HEK293 (cell line): ENCODE measurements at regions not wholly inside any gene's neighbourhood (a gene's known extent, or its start where the extent isn't known, plus 50 kb on each side); places are given as distances from the start of the nearest gene placed in this dataset.

ENCODE experiments used
- CTCF ChIA-PET: fragments of 350-600 bp; formaldehyde crosslinking; extraction: SDS; loops from one replicate; lab custom pipeline; 2021; ENCODE audit warnings: antibody characterized with exemption; lab: Yijun Ruan, JAX
- POLR2A ChIA-PET: fragments of 300-600 bp; formaldehyde crosslinking; extraction: SDS; loops from one replicate; lab custom pipeline; 2020; ENCODE audit warnings: antibody characterized with exemption, inconsistent platforms; lab: Yijun Ruan, JAX
- H3K27ac ChIP-seq: fragments of 200-500 bp; sonication (Bioruptor generic); 2 replicates; pipeline ENCODE4 v1.5.1; 2014; ENCODE audit warnings: low read depth, low read length, control low read depth, inconsistent platforms; ENCODE audit errors: extremely low read depth
- H3K36me3 ChIP-seq, 2 experiments: fragments of 200-500 bp in 1 of 2; sonication (Bioruptor generic) in 1 of 2; 1 replicate in 1 of 2; 2 replicates in 1 of 2; pipeline ENCODE4 v1.5.1; 2014 to 2017; ENCODE audit warnings: inconsistent platforms in 2 of 2, low read length in 2 of 2; ENCODE audit not compliant: control insufficient read depth in 2 of 2, insufficient read depth in 1 of 2
- H3K4me1 ChIP-seq: fragments of 200-500 bp; sonication (Bioruptor generic); 2 replicates; pipeline ENCODE4 v1.5.1; 2014; ENCODE audit warnings: mild to moderate bottlenecking, low read length, inconsistent platforms; ENCODE audit not compliant: control insufficient read depth, insufficient read depth
- H3K4me3 ChIP-seq: 2 replicates; pipeline ENCODE4 v1.5.1; 2011; ENCODE audit warnings: low read depth, mild to moderate bottlenecking, control low read depth, low read length, moderate library complexity
- H3K9me3 ChIP-seq: fragments of 200-500 bp; sonication (Bioruptor generic); 2 replicates; pipeline ENCODE4 v1.5.1; 2014; ENCODE audit warnings: low read depth, low read length, inconsistent platforms; ENCODE audit not compliant: control insufficient read depth, insufficient read depth
- KLF8 ChIP-seq: fragments of 450-650 bp; formaldehyde crosslinking; IDR thresholded peaks from 2 replicates; pipeline ENCODE4 v1.5.1; 2016; ENCODE audit warnings: missing biosample characterization, missing genetic modification characterization
- SETDB1 ChIP-seq: IDR thresholded peaks from one replicate; pipeline ENCODE4 v1.6.1; 2017; ENCODE audit warnings: mild to moderate bottlenecking, low read length, moderate library complexity, mixed read lengths; ENCODE audit not compliant: insufficient read length
- SP3 ChIP-seq: fragments of 450-650 bp; formaldehyde crosslinking; IDR thresholded peaks from 2 replicates; pipeline ENCODE4 v1.5.1; 2016; ENCODE audit warnings: missing biosample characterization, missing genetic modification characterization
- SP7 ChIP-seq: fragments of 450-650 bp; formaldehyde crosslinking; IDR thresholded peaks from 2 replicates; pipeline ENCODE4 v1.5.1; 2016; ENCODE audit warnings: missing biosample characterization, missing genetic modification characterization
- ZFP37 ChIP-seq: fragments of 450-650 bp; formaldehyde crosslinking; IDR thresholded peaks from 2 replicates; pipeline ENCODE4 v1.5.1; 2016; ENCODE audit warnings: missing biosample characterization, missing genetic modification characterization
- ZNF132 ChIP-seq: fragments of 450-650 bp; formaldehyde crosslinking; IDR thresholded peaks from 2 replicates; pipeline ENCODE4 v1.5.1; 2017; ENCODE audit warnings: missing biosample characterization, missing genetic modification characterization, borderline replicate concordance
- ZNF138 ChIP-seq: fragments of 450-650 bp; formaldehyde crosslinking; IDR thresholded peaks from 2 replicates; pipeline ENCODE4 v1.5.1; 2016; ENCODE audit warnings: missing biosample characterization, missing genetic modification characterization, borderline replicate concordance
- ZNF157 ChIP-seq: fragments of 450-650 bp; formaldehyde crosslinking; IDR thresholded peaks from 2 replicates; pipeline ENCODE4 v1.5.1; 2016; ENCODE audit warnings: missing biosample characterization, missing genetic modification characterization
- ZNF175 ChIP-seq: fragments of 450-650 bp; formaldehyde crosslinking; IDR thresholded peaks from 2 replicates; pipeline ENCODE4 v1.5.1; 2016; ENCODE audit warnings: missing biosample characterization, missing genetic modification characterization
- ZNF23 ChIP-seq: fragments of 450-650 bp; formaldehyde crosslinking; IDR thresholded peaks from 2 replicates; pipeline ENCODE4 v1.5.1; 2016; ENCODE audit warnings: missing biosample characterization, missing genetic modification characterization, borderline replicate concordance
- ZNF280C ChIP-seq: fragments of 450-650 bp; formaldehyde crosslinking; IDR thresholded peaks from 2 replicates; pipeline ENCODE4 v1.5.1; 2016; ENCODE audit warnings: missing biosample characterization, missing genetic modification characterization
- ZNF280D ChIP-seq: fragments of 450-650 bp; formaldehyde crosslinking; IDR thresholded peaks from 2 replicates; pipeline ENCODE4 v1.5.1; 2016; ENCODE audit warnings: missing biosample characterization, missing genetic modification characterization
- ZNF544 ChIP-seq: fragments of 450-650 bp; formaldehyde crosslinking; IDR thresholded peaks from 2 replicates; pipeline ENCODE4 v1.5.0; 2017; ENCODE audit warnings: missing biosample characterization, missing genetic modification characterization
- ZNF558 ChIP-seq: fragments of 450-650 bp; formaldehyde crosslinking; IDR thresholded peaks from 2 replicates; pipeline ENCODE4 v1.5.1; 2016; ENCODE audit warnings: missing biosample characterization, missing genetic modification characterization
- ZNF610 ChIP-seq: fragments of 450-650 bp; formaldehyde crosslinking; IDR thresholded peaks from 2 replicates; pipeline ENCODE4 v1.5.1; 2016; ENCODE audit warnings: missing biosample characterization, missing genetic modification characterization, borderline replicate concordance
- ZNF626 ChIP-seq: fragments of 450-650 bp; sonication (Bioruptor Pico); formaldehyde crosslinking; IDR thresholded peaks from 2 replicates; pipeline ENCODE4 v1.5.1; 2018; ENCODE audit warnings: missing biosample characterization, missing genetic modification characterization, inconsistent platforms
- ZNF830 ChIP-seq: fragments of 450-650 bp; IDR thresholded peaks from 2 replicates; pipeline ENCODE4 v1.5.0; 2018; ENCODE audit warnings: missing biosample characterization, missing genetic modification characterization, low read depth, mild to moderate bottlenecking, moderate library complexity
- ZXDB ChIP-seq: fragments of 450-650 bp; formaldehyde crosslinking; IDR thresholded peaks from 2 replicates; pipeline ENCODE4 v1.5.1; 2016; ENCODE audit warnings: missing biosample characterization, missing genetic modification characterization
- TF ChIP-seq, protein P1 (sequence below): fragments of 450-650 bp; IDR thresholded peaks from 2 replicates; pipeline ENCODE4 v1.5.1; 2018; ENCODE audit warnings: missing biosample characterization, missing genetic modification characterization
- TF ChIP-seq, protein P2 (sequence below): fragments of 450-650 bp; formaldehyde crosslinking; conservative IDR thresholded peaks from 2 replicates; pipeline ENCODE4 v1.5.1; 2016; ENCODE audit warnings: low read depth, missing biosample characterization, missing genetic modification characterization

GRCh38 chr6:168905451-168906090, 348.1 kb downstream of the THBS2 start:
- CTCF ChIA-PET = no interaction called here

DNA sequence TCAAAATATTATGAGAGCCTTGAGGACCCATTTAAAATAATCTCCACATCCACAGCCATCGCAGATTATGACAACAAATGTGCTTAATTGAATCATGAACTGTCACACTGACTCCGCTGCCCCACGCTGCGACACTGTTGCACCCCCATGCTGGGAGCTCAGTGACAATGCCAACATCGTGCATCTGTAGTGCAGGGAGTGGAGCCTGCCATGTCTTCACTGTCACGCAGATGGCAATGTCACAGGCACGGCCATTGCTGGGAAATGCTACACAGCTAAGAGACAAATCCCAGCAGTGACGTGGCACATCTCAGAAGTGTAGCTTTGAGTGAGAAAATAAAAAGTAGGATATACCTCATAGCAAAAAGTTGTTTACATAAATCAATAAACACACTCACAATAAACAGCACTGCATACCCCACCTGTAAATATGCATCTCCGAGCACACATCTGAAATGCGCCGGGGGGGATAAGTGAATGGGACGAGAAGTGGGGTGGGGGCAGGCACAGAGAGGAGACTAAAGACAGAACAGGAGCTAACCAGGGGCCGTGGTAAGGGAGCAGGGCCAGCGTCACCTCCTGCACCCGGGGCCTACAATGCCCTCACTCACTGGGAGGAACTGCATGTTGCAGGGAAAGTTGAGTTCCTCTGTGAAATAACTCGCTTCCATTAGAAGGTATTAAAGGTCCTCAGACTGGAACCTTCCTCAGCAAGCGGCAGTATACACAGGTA, 349.9 kb downstream of the THBS2 start:
- CTCF ChIA-PET = interaction anchor here (0.7 kb wide), 1 partner anchor 8 kb away, joined by 3 read pairs; no protein-coding TSS in a partner anchor
- TF ChIP-seq ZXDB (tag by site-specific recombination) (no peak), ZNF280D (no peak), KLF8 (tag by site-specific recombination) (no peak), ZNF157 (tag by site-specific recombination) (no peak), ZNF23 (tag by site-specific recombination) (no peak), ZNF132 (no peak), ZNF280C (tag by site-specific recombination) (no peak), ZNF626 (tag by site-specific recombination) (no peak), ZNF610 (no peak)
- no peaks in the 10 kb centered on the region for H3K36me3 ChIP-seq

More at GRCh38 chr6:168905451-168906090, 348.1 kb downstream of the THBS2 start:
- Histone ChIP-seq H3K4me3 (no peak overlapping the region), H3K4me1 (no peaks in the 10 kb centered on the region), H3K9me3 (no peaks in the 10 kb centered on the region), H3K36me3 (no peaks in the 10 kb centered on the region), H3K27ac (no peak overlapping the region)
- TF ChIP-seq ZNF175 (tag by site-specific recombination) (no peak), ZNF830 (tag by site-specific recombination) (no peak), SP3 (tag by site-specific recombination) (no peak), SETDB1 (peak; percentile 58), ZNF558 (tag by site-specific recombination) (no peak)
- POLR2A ChIA-PET = no interaction called here

DNA sequence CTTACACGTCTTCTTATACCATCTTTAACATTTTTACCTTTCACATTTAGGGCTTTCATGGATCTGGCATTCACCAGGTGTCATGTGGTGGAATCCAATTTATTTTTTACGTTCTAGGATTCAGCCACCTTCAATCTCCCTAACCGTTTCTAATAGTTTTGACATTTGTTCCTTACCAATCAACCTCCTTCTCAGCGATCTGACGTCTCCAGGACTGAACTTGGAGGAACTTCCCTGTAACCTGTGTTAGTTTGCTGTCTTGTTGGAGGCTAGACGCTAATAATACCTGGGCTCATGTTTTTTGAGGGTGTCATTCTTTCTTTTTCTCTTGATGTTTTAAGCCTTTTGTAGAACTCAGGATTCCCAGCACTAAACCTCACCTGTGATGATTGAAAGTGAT, 351.6 kb downstream of the THBS2 start:
- H3K4me3 ChIP-seq = no peak overlapping the region
- no peaks in the 10 kb centered on the region for H3K9me3 ChIP-seq
- CTCF ChIA-PET = no interaction called here
- no peaks in the 10 kb centered on the region for H3K36me3 ChIP-seq
- POLR2A ChIA-PET = no interaction called here
- no peak overlapping the region for H3K27ac ChIP-seq
- no peaks in the 10 kb centered on the region for H3K4me1 ChIP-seq
- TF ChIP-seq, protein P1, sequence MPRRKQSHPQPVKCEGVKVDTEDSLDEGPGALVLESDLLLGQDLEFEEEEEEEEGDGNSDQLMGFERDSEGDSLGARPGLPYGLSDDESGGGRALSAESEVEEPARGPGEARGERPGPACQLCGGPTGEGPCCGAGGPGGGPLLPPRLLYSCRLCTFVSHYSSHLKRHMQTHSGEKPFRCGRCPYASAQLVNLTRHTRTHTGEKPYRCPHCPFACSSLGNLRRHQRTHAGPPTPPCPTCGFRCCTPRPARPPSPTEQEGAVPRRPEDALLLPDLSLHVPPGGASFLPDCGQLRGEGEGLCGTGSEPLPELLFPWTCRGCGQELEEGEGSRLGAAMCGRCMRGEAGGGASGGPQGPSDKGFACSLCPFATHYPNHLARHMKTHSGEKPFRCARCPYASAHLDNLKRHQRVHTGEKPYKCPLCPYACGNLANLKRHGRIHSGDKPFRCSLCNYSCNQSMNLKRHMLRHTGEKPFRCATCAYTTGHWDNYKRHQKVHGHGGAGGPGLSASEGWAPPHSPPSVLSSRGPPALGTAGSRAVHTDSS (tag by site-specific recombination) = no peak
- TF ChIP-seq ZFP37 = no peak
- TF ChIP-seq ZNF138 (tag by site-specific recombination) = no peak
- no peak for TF ChIP-seq SP7 (tag by site-specific recombination)
- TF ChIP-seq ZNF544 (tag by site-specific recombination) = no peak
- TF ChIP-seq, protein P2, sequence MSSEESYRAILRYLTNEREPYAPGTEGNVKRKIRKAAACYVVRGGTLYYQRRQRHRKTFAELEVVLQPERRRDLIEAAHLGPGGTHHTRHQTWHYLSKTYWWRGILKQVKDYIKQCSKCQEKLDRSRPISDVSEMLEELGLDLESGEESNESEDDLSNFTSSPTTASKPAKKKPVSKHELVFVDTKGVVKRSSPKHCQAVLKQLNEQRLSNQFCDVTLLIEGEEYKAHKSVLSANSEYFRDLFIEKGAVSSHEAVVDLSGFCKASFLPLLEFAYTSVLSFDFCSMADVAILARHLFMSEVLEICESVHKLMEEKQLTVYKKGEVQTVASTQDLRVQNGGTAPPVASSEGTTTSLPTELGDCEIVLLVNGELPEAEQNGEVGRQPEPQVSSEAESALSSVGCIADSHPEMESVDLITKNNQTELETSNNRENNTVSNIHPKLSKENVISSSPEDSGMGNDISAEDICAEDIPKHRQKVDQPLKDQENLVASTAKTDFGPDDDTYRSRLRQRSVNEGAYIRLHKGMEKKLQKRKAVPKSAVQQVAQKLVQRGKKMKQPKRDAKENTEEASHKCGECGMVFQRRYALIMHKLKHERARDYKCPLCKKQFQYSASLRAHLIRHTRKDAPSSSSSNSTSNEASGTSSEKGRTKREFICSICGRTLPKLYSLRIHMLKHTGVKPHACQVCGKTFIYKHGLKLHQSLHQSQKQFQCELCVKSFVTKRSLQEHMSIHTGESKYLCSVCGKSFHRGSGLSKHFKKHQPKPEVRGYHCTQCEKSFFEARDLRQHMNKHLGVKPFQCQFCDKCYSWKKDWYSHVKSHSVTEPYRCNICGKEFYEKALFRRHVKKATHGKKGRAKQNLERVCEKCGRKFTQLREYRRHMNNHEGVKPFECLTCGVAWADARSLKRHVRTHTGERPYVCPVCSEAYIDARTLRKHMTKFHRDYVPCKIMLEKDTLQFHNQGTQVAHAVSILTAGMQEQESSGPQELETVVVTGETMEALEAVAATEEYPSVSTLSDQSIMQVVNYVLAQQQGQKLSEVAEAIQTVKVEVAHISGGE (tag by site-specific recombination) = no peak

More for the DNA sequence above, 349.9 kb downstream of the THBS2 start:
- POLR2A ChIA-PET = no interaction called here
- no peak overlapping the region for H3K27ac ChIP-seq
- H3K4me3 ChIP-seq = no peak overlapping the region
- no peaks in the 10 kb centered on the region for H3K9me3 ChIP-seq
- H3K4me1 ChIP-seq = no peaks in the 10 kb centered on the region
